IPS-18a (cell line): ENCODE measurements at regions not wholly inside any gene's neighbourhood (a gene's known extent, or its start where the extent isn't known, plus 50 kb on each side); places are given as distances from the start of the nearest gene placed in this dataset.
"Not testable (repeated sequence)": the region's sequence is repeated elsewhere in the genome, so short reads cannot be mapped to it uniquely, and the experiment has no call there.

Source experiments
- H3K27ac ChIP-seq: one replicate; pipeline ENCODE4 v1.5.1; 2013; ENCODE audit warnings: low read length
- H3K27me3 ChIP-seq: one replicate; pipeline ENCODE4 v1.6.1; 2013; ENCODE audit warnings: mild to moderate bottlenecking, low read length; ENCODE audit not compliant: control insufficient read depth, insufficient read depth
- H3K36me3 ChIP-seq: one replicate; pipeline ENCODE4 v1.6.1; 2013; ENCODE audit warnings: low read depth, low read length; ENCODE audit not compliant: control insufficient read depth
- H3K4me1 ChIP-seq: one replicate; pipeline ENCODE4 v1.6.1; 2013; ENCODE audit warnings: low read depth, low read length; ENCODE audit not compliant: control insufficient read depth
- H3K4me3 ChIP-seq: one replicate; pipeline ENCODE4 v1.5.1; 2013; ENCODE audit warnings: low read length
- H3K9ac ChIP-seq: one replicate; pipeline ENCODE4 v1.6.1; 2013; ENCODE audit warnings: mild to moderate bottlenecking, low read length, moderate library complexity
- H3K9me3 ChIP-seq: one replicate; pipeline ENCODE4 v1.6.1; 2013; ENCODE audit warnings: low read depth, low read length; ENCODE audit not compliant: control insufficient read depth

- H3K4me3 ChIP-seq, result no peak overlapping the region
- H3K27me3 ChIP-seq, result no peaks in the 10 kb centered on the region
- H3K36me3 ChIP-seq, result no peaks in the 10 kb centered on the region
- H3K9me3 ChIP-seq, result no peaks in the 10 kb centered on the region
- no peak overlapping the region for H3K27ac ChIP-seq
- no peak overlapping the region for H3K9ac ChIP-seq
- H3K4me1 ChIP-seq, result no peaks in the 10 kb centered on the region
These were observed 620.5 kb upstream of the LRRN3 start for GRCh38 chr7:110470420-110470819.

- H3K36me3 ChIP-seq, H3K27me3 ChIP-seq, H3K4me1 ChIP-seq, H3K4me3 ChIP-seq, H3K9ac ChIP-seq, H3K27ac ChIP-seq, H3K9me3 ChIP-seq: not testable (repeated sequence)
These were observed 618.5 kb upstream of the LRRN3 start for GRCh38 chr7:110472419-110472818.

GRCh38 chr7:110480964-110481363 lies 610.0 kb upstream of the LRRN3 start:
- Histone ChIP-seq H3K36me3 (no peaks in the 10 kb centered on the region), H3K4me3 (no peak overlapping the region), H3K27me3 (no peaks in the 10 kb centered on the region), H3K9me3 (no peaks in the 10 kb centered on the region), H3K4me1 (no peaks in the 10 kb centered on the region), H3K9ac (no peak overlapping the region), H3K27ac (no peak overlapping the region)

DNA sequence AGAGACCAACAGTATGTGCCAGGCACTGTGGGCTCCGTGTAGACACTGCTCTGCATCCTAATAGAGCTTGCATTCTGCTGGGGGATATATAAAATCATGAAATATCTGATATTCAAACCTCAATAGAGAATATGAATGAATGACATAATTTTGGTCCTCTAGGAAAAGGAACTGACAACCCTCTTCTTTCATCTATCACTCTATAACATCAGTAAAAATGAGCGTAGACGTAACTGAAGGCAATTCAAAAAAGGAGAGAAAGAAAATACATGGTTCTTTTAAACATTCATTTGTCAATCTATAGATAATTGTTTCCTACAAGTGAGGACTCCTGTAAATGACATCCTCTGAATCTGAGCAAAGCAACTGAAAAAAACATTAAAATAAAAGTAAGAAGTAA lies 607.4 kb upstream of the LRRN3 start:
- H3K9me3 ChIP-seq, result no peaks in the 10 kb centered on the region

GRCh38 chr7:110484356-110484755 lies 606.6 kb upstream of the LRRN3 start:
- no peaks in the 10 kb centered on the region for H3K36me3 ChIP-seq
- H3K9me3 ChIP-seq, result no peaks in the 10 kb centered on the region
- H3K27me3 ChIP-seq, result no peaks in the 10 kb centered on the region
- H3K4me3 ChIP-seq, result no peak overlapping the region
- no peak overlapping the region for H3K9ac ChIP-seq
- H3K27ac ChIP-seq, result no peak overlapping the region
- H3K4me1 ChIP-seq, result no peaks in the 10 kb centered on the region

More for the DNA sequence above, 607.4 kb upstream of the LRRN3 start:
- Histone ChIP-seq H3K27ac (no peak overlapping the region), H3K36me3 (no peaks in the 10 kb centered on the region), H3K4me3 (no peak overlapping the region), H3K9ac (no peak overlapping the region), H3K4me1 (no peaks in the 10 kb centered on the region), H3K27me3 (no peaks in the 10 kb centered on the region)

DNA sequence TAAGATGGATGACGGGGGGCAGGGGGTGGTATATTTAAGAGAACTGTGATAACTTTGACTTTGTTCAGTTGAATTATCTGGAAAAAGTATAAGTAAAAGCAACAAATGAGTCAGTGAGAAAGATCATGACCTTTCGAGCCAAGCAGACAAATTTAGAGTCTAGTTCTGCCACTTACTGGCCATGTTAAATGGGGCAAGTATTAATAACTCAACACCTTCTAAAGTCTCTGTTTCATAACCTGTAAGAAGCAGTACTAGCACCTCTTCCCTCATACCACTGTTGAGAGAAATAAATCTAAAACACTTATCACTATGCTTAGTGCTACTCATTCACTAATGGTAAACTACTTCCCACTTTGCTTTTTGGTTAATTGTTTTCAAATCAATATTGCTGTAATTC lies 604.4 kb upstream of the LRRN3 start:
- Histone ChIP-seq H3K9me3 (no peaks in the 10 kb centered on the region), H3K9ac (no peak overlapping the region), H3K36me3 (no peaks in the 10 kb centered on the region), H3K27ac (no peak overlapping the region), H3K4me1 (no peaks in the 10 kb centered on the region), H3K27me3 (no peaks in the 10 kb centered on the region), H3K4me3 (no peak overlapping the region)

GRCh38 chr7:110502888-110503465 lies 588.0 kb upstream of the LRRN3 start:
- H3K36me3 ChIP-seq, result no peaks in the 10 kb centered on the region

DNA sequence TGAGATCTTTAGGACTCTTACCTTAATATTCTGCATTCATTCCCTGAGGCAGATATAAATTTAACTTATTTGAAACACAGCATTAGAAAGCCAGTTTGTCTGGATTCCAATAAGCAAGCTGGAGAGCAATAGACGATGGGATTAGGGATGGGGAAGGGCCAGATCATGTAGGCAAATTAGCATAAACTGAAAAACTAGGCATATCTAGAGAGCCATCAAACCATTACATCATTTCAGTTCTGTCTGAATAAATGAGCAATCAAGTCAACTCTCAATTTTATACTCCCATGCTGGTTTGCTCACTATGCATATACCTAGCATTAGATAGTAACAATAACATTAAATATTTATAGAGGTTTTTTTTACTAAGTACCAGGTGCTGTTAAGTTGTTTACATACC lies 583.6 kb upstream of the LRRN3 start:
- Histone ChIP-seq H3K9ac (no peak overlapping the region), H3K27ac (no peak overlapping the region), H3K4me3 (no peak overlapping the region), H3K27me3 (no peaks in the 10 kb centered on the region), H3K4me1 (no peaks in the 10 kb centered on the region), H3K36me3 (no peaks in the 10 kb centered on the region), H3K9me3 (no peaks in the 10 kb centered on the region)

More at GRCh38 chr7:110502888-110503465, 588.0 kb upstream of the LRRN3 start:
- H3K9me3 ChIP-seq, result no peaks in the 10 kb centered on the region
- H3K27ac ChIP-seq, result no peak overlapping the region
- H3K4me1 ChIP-seq, result no peaks in the 10 kb centered on the region
- H3K27me3 ChIP-seq, result no peaks in the 10 kb centered on the region
- no peak overlapping the region for H3K4me3 ChIP-seq
- H3K9ac ChIP-seq, result no peak overlapping the region

GRCh38 chr7:110507832-110508231 lies 583.1 kb upstream of the LRRN3 start:
- H3K4me3 ChIP-seq, result no peak overlapping the region
- no peaks in the 10 kb centered on the region for H3K9me3 ChIP-seq
- H3K4me1 ChIP-seq, result no peaks in the 10 kb centered on the region
- H3K27me3 ChIP-seq, result no peaks in the 10 kb centered on the region
- H3K27ac ChIP-seq, result no peak overlapping the region
- no peak overlapping the region for H3K9ac ChIP-seq
- H3K36me3 ChIP-seq, result no peaks in the 10 kb centered on the region

- H3K36me3 ChIP-seq, H3K9ac ChIP-seq, H3K4me3 ChIP-seq, H3K4me1 ChIP-seq, H3K27ac ChIP-seq, H3K9me3 ChIP-seq, H3K27me3 ChIP-seq: not testable (repeated sequence)
These were observed 575.9 kb upstream of the LRRN3 start for GRCh38 chr7:110514975-110515551.

DNA sequence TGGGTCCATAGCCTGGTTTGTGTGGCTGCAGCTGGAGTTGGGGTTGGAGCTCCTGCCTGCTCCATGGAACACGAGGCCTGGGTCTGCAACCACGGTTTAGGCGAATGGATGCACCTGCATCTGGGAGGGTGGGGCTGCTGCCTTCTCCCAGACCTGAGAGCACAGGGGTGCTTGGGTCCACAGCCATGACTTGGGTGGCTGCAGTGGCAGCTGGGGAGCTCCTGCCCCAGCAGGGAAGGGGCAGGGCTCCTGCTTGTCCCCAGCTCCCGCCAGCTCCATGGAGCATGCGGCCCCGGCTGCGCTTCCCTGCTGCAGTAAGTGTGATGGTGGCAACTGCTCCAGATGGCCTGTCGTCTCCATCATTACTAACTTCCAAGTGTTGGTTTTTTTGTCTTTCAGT lies 571.1 kb upstream of the LRRN3 start:
- Histone ChIP-seq H3K27ac (no peak overlapping the region), H3K9ac (no peak overlapping the region), H3K9me3 (no peaks in the 10 kb centered on the region), H3K4me3 (no peak overlapping the region), H3K36me3 (no peaks in the 10 kb centered on the region), H3K4me1 (peaks cover 3% of the 10 kb centered on the region), H3K27me3 (no peaks in the 10 kb centered on the region)

GRCh38 chr7:110521357-110521911 lies 569.5 kb upstream of the LRRN3 start:
- H3K36me3 ChIP-seq, result no peaks in the 10 kb centered on the region
- H3K27ac ChIP-seq, result no peak overlapping the region
- no peaks in the 10 kb centered on the region for H3K9me3 ChIP-seq
- H3K27me3 ChIP-seq, result no peaks in the 10 kb centered on the region
- no peak overlapping the region for H3K9ac ChIP-seq
- no peak overlapping the region for H3K4me3 ChIP-seq
- peaks cover 3% of the 10 kb centered on the region for H3K4me1 ChIP-seq
